ENCODE measurements at regions not wholly inside any gene's neighbourhood (a gene's known extent, or its start where the extent isn't known, plus 50 kb on each side); places are given as distances from the start of the nearest gene placed in this dataset.

GRCh38 chr12:86834217-86834616 is 578.0 kb upstream of the MGAT4C start:
- H3K4me1 Mint-ChIP-seq (ENCODE audit: low read depth, unreplicated experiment) = peaks cover 15% of the 10 kb centered on the region
- no peak for TF ChIP-seq CTCF (IDR thresholded peaks at IDR 0.05; ENCODE audit: partially characterized antibody, unreplicated experiment)
- no peaks in the 10 kb centered on the region for H3K9me3 Mint-ChIP-seq (ENCODE audit: unreplicated experiment)
- no peak overlapping the region for H3K4me3 Mint-ChIP-seq (ENCODE audit: unreplicated experiment)
- H3K36me3 Mint-ChIP-seq (ENCODE audit: unreplicated experiment) = no peaks in the 10 kb centered on the region
- no peak overlapping the region for H3K27ac Mint-ChIP-seq (ENCODE audit: unreplicated experiment)
- DNase-seq = no peak
- no peaks in the 10 kb centered on the region for H3K27me3 Mint-ChIP-seq (ENCODE audit: unreplicated experiment)

- H3K27me3 Mint-ChIP-seq (ENCODE audit: unreplicated experiment) = no peaks in the 10 kb centered on the region
- no peak overlapping the region for H3K27ac Mint-ChIP-seq (ENCODE audit: unreplicated experiment)
- H3K36me3 Mint-ChIP-seq (ENCODE audit: unreplicated experiment) = no peaks in the 10 kb centered on the region
- H3K4me1 Mint-ChIP-seq (ENCODE audit: low read depth, unreplicated experiment) = no peaks in the 10 kb centered on the region
- no peak overlapping the region for H3K4me3 Mint-ChIP-seq (ENCODE audit: unreplicated experiment)
- no peaks in the 10 kb centered on the region for H3K9me3 Mint-ChIP-seq (ENCODE audit: unreplicated experiment)
- DNase-seq = no peak
- no peak for TF ChIP-seq CTCF (IDR thresholded peaks at IDR 0.05; ENCODE audit: partially characterized antibody, unreplicated experiment)
Observed at GRCh38 chr12:86827409-86827808, 571.2 kb upstream of the MGAT4C start.

- Mint-ChIP-seq H3K27me3 (ENCODE audit: unreplicated experiment) (no peaks in the 10 kb centered on the region), H3K27ac (ENCODE audit: unreplicated experiment) (no peak overlapping the region), H3K4me3 (ENCODE audit: unreplicated experiment) (no peak overlapping the region), H3K4me1 (ENCODE audit: low read depth, unreplicated experiment) (no peaks in the 10 kb centered on the region), H3K36me3 (ENCODE audit: unreplicated experiment) (no peaks in the 10 kb centered on the region), H3K9me3 (ENCODE audit: unreplicated experiment) (no peaks in the 10 kb centered on the region)
- no peak for DNase-seq
- TF ChIP-seq CTCF (IDR thresholded peaks at IDR 0.05; ENCODE audit: partially characterized antibody, unreplicated experiment) = no peak
Observed at GRCh38 chr12:86826051-86826450, 569.9 kb upstream of the MGAT4C start.

GRCh38 chr12:86801439-86801838 is 545.2 kb upstream of the MGAT4C start:
- H3K27me3 Mint-ChIP-seq (ENCODE audit: unreplicated experiment) = no peaks in the 10 kb centered on the region
- DNase-seq = no peak
- no peak overlapping the region for H3K4me3 Mint-ChIP-seq (ENCODE audit: unreplicated experiment)
- H3K4me1 Mint-ChIP-seq (ENCODE audit: low read depth, unreplicated experiment) = peaks cover 13% of the 10 kb centered on the region
- H3K27ac Mint-ChIP-seq (ENCODE audit: unreplicated experiment) = no peak overlapping the region
- H3K9me3 Mint-ChIP-seq (ENCODE audit: unreplicated experiment) = peaks cover 3% of the 10 kb centered on the region
- no peak for TF ChIP-seq CTCF (IDR thresholded peaks at IDR 0.05; ENCODE audit: partially characterized antibody, unreplicated experiment)
- H3K36me3 Mint-ChIP-seq (ENCODE audit: unreplicated experiment) = no peaks in the 10 kb centered on the region

GRCh38 chr12:86799616-86800015 is 543.4 kb upstream of the MGAT4C start:
- Mint-ChIP-seq H3K9me3 (ENCODE audit: unreplicated experiment) (peaks cover 3% of the 10 kb centered on the region), H3K4me3 (ENCODE audit: unreplicated experiment) (no peak overlapping the region), H3K36me3 (ENCODE audit: unreplicated experiment) (no peaks in the 10 kb centered on the region), H3K27ac (ENCODE audit: unreplicated experiment) (peak overlapping the region; percentile 29), H3K4me1 (ENCODE audit: low read depth, unreplicated experiment) (peaks cover 13% of the 10 kb centered on the region), H3K27me3 (ENCODE audit: unreplicated experiment) (no peaks in the 10 kb centered on the region)
- no peak for TF ChIP-seq CTCF (IDR thresholded peaks at IDR 0.05; ENCODE audit: partially characterized antibody, unreplicated experiment)
- no peak for DNase-seq

Data from glutamatergic neuron (in vitro differentiated cells).